HG03460 (cell line): ENCODE measurements at regions not wholly inside any gene's neighbourhood (a gene's known extent, or its start where the extent isn't known, plus 50 kb on each side); places are given as distances from the start of the nearest gene placed in this dataset.
A peak's percentile ranks its signal among the peaks of the same experiment; 100 is the strongest.

Source experiments
- ATAC-seq: cut with Tn5 transposase; IDR thresholded peaks from one replicate; pipeline ENCODE4 v1.9.1; 2021; ENCODE audit not compliant: unreplicated experiment

GRCh38 chr1:185646202-185646683, 87.9 kb upstream of the HMCN1 start:
- peak; percentile 49 for ATAC-seq

- peak; percentile 50 for ATAC-seq
Observed at GRCh38 chr1:185645686-185646085, 88.5 kb upstream of the HMCN1 start.

- ATAC-seq, result no peak
Observed at GRCh38 chr1:185645162-185645640, 89.0 kb upstream of the HMCN1 start.

- no peak for ATAC-seq
Observed at GRCh38 chr1:185644531-185644930, 89.7 kb upstream of the HMCN1 start.

- ATAC-seq, result peak; percentile 99
Observed at GRCh38 chr1:185636848-185637247, 97.3 kb upstream of the HMCN1 start.

- ATAC-seq, result no peak
Observed at GRCh38 chr1:185634704-185635103, 99.5 kb upstream of the HMCN1 start.

- no peak for ATAC-seq
Observed at GRCh38 chr1:185632659-185633423, 101.3 kb upstream of the HMCN1 start.

GRCh38 chr1:185631843-185632242, 102.3 kb upstream of the HMCN1 start:
- ATAC-seq, result no peak

- ATAC-seq, result no peak
Observed at GRCh38 chr1:185627761-185628501, 106.3 kb upstream of the HMCN1 start.

GRCh38 chr1:185627171-185627570, 107.0 kb upstream of the HMCN1 start:
- no peak for ATAC-seq

GRCh38 chr1:185626344-185626743, 107.8 kb upstream of the HMCN1 start:
- no peak for ATAC-seq

GRCh38 chr1:185610954-185611353, 123.2 kb upstream of the HMCN1 start:
- no peak for ATAC-seq

- peak; percentile 71 for ATAC-seq
Observed at GRCh38 chr1:185608177-185608576, 126.0 kb upstream of the HMCN1 start.

- peak; percentile 62 for ATAC-seq
Observed at GRCh38 chr1:185603158-185603557, 131.0 kb upstream of the HMCN1 start.

- no peak for ATAC-seq
Observed at GRCh38 chr1:185601189-185601588, 133.0 kb upstream of the HMCN1 start.

- ATAC-seq, result no peak
Observed at GRCh38 chr1:185600641-185601040, 133.6 kb upstream of the HMCN1 start.

GRCh38 chr1:185598332-185598731, 135.9 kb upstream of the HMCN1 start:
- no peak for ATAC-seq

- no peak for ATAC-seq
Observed at GRCh38 chr1:185595835-185596667, 138.1 kb upstream of the HMCN1 start.

- no peak for ATAC-seq
Observed at GRCh38 chr1:185594786-185595410, 139.3 kb upstream of the HMCN1 start.

GRCh38 chr1:185593271-185593670, 140.9 kb upstream of the HMCN1 start:
- no peak for ATAC-seq

- ATAC-seq, result no peak
Observed at GRCh38 chr1:185585770-185586169, 148.4 kb upstream of the HMCN1 start.
